Activated B cell treated with CpG ODN at 0.5 μM for 24 hours (primary cell): ENCODE measurements at regions not wholly inside any gene's neighbourhood (a gene's known extent, or its start where the extent isn't known, plus 50 kb on each side); places are given as distances from the start of the nearest gene placed in this dataset.

Experiments
- ATAC-seq: fragments of 200-7000 bp; cut with Tn5 transposase; one replicate; pipeline ENCODE4 v1.10.0; 2021; ENCODE audit warnings: low read depth, mild to moderate bottlenecking, moderate library complexity
- CTCF ChIA-PET: fragments of 350-600 bp; sonication (Branson Sonifier 250); formaldehyde crosslinking; loops from one replicate; lab custom pipeline; 2021; ENCODE audit warnings: antibody characterized with exemption; lab: Charles Lee
- POLR2A ChIA-PET: fragments of 350-600 bp; sonication (Branson Sonifier 250); formaldehyde crosslinking; loops from one replicate; lab custom pipeline; 2021; ENCODE audit warnings: antibody characterized with exemption; lab: Charles Lee
- DNase-seq: peaks from one replicate; pipeline ENCODE4 v3.0.0; 2022
- H3K27ac Mint-ChIP-seq: one replicate; pipeline ENCODE4 v1.8.0; 2020; ENCODE audit warnings: mixed read lengths
- H3K27me3 Mint-ChIP-seq: one replicate; pipeline ENCODE4 v1.8.0; 2021; ENCODE audit warnings: mixed read lengths
- H3K36me3 Mint-ChIP-seq: one replicate; pipeline ENCODE4 v1.8.0; 2021; ENCODE audit warnings: low read depth, mixed read lengths
- H3K4me1 Mint-ChIP-seq: one replicate; pipeline ENCODE4 v1.8.0; 2021; ENCODE audit warnings: mixed read lengths
- H3K4me3 Mint-ChIP-seq: one replicate; pipeline ENCODE4 v1.8.0; 2020; ENCODE audit warnings: mild to moderate bottlenecking, mixed read lengths
- H3K9me3 Mint-ChIP-seq: one replicate; pipeline ENCODE4 v1.8.0; 2020; ENCODE audit warnings: mixed read lengths
- intact Hi-C: fragments of 100-400 bp; cut with micrococcal nuclease; formaldehyde crosslinking; loops from one replicate; pipeline ENCODE4 v1.15.1; 2024
- TF ChIP-seq, protein P1 (sequence below): fragments of 200-600 bp; IDR thresholded peaks from one replicate; pipeline ENCODE4 v1.8.0; 2022; ENCODE audit warnings: antibody characterized with exemption, mild to moderate bottlenecking

DNA sequence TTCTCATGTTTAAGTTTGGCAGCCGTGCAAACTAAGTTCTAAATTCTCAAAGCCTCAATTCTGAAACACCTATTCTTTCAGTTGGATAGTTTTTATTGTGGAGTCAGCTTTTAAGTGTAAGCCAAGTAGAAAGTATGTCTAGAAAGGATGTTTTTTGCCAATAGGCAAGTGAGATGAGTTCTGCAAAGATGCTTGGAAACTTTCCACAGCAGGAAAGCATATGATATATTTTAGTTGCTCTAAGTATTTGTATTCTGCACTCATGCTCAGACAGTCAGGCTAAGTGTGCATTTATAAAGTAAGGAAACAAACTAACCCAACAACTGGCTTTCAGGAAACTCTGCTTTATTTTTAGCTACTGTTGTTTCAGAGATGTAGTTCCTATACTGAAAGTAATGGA is 67.3 kb upstream of the CDH18 start:
- Mint-ChIP-seq H3K36me3 (no peaks in the 10 kb centered on the region), H3K27me3 (no peaks in the 10 kb centered on the region), H3K9me3 (no peaks in the 10 kb centered on the region), H3K27ac (no peak overlapping the region), H3K4me1 (no peaks in the 10 kb centered on the region), H3K4me3 (no peak overlapping the region)
- DNase-seq: no peak
- TF ChIP-seq, protein P1, sequence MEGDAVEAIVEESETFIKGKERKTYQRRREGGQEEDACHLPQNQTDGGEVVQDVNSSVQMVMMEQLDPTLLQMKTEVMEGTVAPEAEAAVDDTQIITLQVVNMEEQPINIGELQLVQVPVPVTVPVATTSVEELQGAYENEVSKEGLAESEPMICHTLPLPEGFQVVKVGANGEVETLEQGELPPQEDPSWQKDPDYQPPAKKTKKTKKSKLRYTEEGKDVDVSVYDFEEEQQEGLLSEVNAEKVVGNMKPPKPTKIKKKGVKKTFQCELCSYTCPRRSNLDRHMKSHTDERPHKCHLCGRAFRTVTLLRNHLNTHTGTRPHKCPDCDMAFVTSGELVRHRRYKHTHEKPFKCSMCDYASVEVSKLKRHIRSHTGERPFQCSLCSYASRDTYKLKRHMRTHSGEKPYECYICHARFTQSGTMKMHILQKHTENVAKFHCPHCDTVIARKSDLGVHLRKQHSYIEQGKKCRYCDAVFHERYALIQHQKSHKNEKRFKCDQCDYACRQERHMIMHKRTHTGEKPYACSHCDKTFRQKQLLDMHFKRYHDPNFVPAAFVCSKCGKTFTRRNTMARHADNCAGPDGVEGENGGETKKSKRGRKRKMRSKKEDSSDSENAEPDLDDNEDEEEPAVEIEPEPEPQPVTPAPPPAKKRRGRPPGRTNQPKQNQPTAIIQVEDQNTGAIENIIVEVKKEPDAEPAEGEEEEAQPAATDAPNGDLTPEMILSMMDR: no peak
- no peak for ATAC-seq
- intact Hi-C loops: no loop called here
- ChIA-PET POLR2A (no interaction called here), CTCF (no interaction called here)

DNA sequence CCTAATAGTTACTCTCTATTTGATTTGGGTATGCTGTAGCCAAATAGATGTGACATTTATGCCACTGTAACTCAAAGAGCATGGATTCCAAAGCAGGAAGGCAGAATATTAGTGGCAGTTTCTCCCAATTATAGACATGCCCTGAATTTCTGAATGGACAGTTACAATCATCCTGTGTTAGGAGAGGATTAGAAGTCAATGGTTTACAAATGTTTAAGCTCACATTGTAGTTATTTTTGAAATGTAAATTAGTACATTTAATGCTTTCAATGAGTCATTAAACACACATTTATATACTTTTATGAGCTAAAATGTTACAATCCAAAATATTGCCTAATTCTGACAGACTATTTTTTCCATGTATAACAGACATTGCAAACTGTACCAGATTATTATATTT is 62.3 kb upstream of the CDH18 start:
- intact Hi-C loops: no loop called here
- Mint-ChIP-seq H3K4me3 (no peak overlapping the region), H3K9me3 (no peaks in the 10 kb centered on the region), H3K27me3 (no peaks in the 10 kb centered on the region), H3K4me1 (no peaks in the 10 kb centered on the region), H3K36me3 (no peaks in the 10 kb centered on the region), H3K27ac (no peak overlapping the region)
- ChIA-PET CTCF (no interaction called here), POLR2A (no interaction called here)
- no peak for DNase-seq
- TF ChIP-seq, protein P1: no peak
- no peak for ATAC-seq

DNA sequence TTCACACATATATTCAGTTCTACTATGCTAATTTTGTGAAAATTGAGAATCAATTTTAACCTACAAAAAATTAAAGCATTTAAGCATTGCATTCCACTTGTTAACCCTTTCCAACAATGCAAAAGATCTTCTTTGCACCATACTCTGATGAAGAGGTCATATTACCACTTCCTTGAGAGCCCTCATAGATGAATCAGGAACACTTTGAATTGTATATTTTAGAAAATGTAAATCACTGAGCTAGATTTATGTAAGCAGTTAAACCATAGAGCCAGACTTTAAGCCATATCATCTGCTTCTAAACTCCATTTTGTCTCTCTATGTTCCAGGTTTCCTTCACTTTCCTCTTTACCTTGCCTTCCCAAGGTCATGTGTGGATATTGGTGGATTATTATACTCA is 56.5 kb upstream of the CDH18 start:
- no peak overlapping the region for H3K27ac Mint-ChIP-seq
- no peaks in the 10 kb centered on the region for H3K36me3 Mint-ChIP-seq
- H3K9me3 Mint-ChIP-seq: peaks cover 3% of the 10 kb centered on the region
- DNase-seq (no peak), ATAC-seq (no peak)
- H3K27me3 Mint-ChIP-seq: no peaks in the 10 kb centered on the region
- intact Hi-C loops: no loop called here
- no peaks in the 10 kb centered on the region for H3K4me1 Mint-ChIP-seq
- POLR2A ChIA-PET: no interaction called here
- H3K4me3 Mint-ChIP-seq: no peak overlapping the region
- TF ChIP-seq, protein P1: no peak
- CTCF ChIA-PET: no interaction called here

DNA sequence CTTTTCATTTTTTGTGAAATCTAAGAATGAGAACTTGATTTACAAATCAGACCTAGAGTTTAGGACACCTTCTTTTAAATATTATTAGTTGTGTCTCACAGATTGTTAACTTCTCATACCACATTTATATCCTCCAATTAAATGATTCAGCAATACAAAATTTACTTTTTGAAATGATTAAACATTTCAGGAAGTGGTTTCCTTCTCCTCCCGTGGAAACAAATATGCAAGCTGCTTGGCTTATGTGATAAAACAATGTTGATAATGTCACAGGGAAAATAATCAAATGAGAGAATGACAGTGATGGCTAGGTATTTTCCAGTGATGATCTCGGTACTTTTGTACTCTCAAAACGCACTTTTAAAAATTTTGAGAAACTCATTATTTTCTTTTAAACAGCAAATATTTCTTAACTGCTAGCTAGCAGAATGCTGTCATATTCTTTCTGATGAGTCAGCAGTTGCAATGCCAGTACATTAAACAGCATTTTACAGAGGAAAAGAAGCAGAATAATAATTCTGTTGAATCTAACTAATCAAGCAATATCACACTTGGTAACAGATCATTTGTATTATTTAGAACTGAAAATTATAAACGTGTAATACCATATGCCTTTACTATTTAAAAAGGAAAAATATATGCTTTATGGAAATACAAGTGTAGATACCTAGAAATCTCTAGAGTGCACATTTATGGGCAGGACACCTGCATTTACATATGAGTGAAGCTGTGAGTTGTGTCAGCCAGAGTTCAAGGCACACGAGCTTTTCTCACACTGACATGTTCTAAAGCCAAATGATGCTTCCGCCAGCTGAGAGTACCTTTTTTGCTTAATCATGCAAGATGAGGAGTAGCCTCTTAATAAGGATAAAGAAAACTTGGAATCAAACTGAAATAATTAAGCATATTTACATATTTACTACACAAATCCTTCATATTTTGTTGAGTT is 53.6 kb upstream of the CDH18 start:
- no peak for ATAC-seq
- DNase-seq: no peak
- intact Hi-C loops: no loop called here
- Mint-ChIP-seq H3K4me1 (no peaks in the 10 kb centered on the region), H3K36me3 (no peaks in the 10 kb centered on the region), H3K27me3 (no peaks in the 10 kb centered on the region), H3K9me3 (peaks cover 7% of the 10 kb centered on the region), H3K4me3 (no peak overlapping the region), H3K27ac (no peak overlapping the region)
- TF ChIP-seq, protein P1: no peak
- ChIA-PET POLR2A (no interaction called here), CTCF (no interaction called here)

DNA sequence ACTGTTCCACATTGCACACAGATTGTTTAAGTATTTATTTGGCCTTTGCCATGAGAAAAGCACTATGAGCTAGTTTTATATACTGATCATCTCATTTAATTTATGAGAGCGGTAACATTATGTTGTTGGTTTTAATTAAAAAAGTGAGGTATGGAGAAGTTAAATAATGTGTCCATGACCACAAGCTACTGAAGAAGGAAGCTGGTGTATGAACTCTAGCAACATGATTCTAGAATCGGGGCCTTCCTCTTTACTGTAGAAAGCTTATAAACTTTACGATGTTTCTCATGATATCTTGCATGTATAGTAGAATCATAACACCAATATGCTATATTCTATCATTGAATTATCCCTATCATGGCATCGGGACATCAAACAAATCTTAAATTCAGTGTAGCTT is 52.9 kb upstream of the CDH18 start:
- Mint-ChIP-seq H3K9me3 (peaks cover 7% of the 10 kb centered on the region), H3K4me1 (no peaks in the 10 kb centered on the region), H3K4me3 (no peak overlapping the region), H3K36me3 (no peaks in the 10 kb centered on the region), H3K27me3 (no peaks in the 10 kb centered on the region), H3K27ac (no peak overlapping the region)
- ChIA-PET POLR2A (no interaction called here), CTCF (no interaction called here)
- TF ChIP-seq, protein P1: no peak
- DNase-seq (no peak), ATAC-seq (no peak)
- intact Hi-C loops: no loop called here
